GM10266 (cell line): ENCODE measurements at regions not wholly inside any gene's neighbourhood (a gene's known extent, or its start where the extent isn't known, plus 50 kb on each side); places are given as distances from the start of the nearest gene placed in this dataset.

Experiments
- DNase-seq: peaks from one replicate; pipeline ENCODE4 v3.0.0; 2012; ENCODE audit errors: extremely low spot score
- TF ChIP-seq, protein P1 (sequence below): IDR thresholded peaks from 2 replicates; pipeline ENCODE4 v1.5.1; 2012; ENCODE audit warnings: mild to moderate bottlenecking, low read depth; ENCODE audit not compliant: control insufficient read depth, insufficient read depth; ENCODE audit errors: missing control alignments

DNA sequence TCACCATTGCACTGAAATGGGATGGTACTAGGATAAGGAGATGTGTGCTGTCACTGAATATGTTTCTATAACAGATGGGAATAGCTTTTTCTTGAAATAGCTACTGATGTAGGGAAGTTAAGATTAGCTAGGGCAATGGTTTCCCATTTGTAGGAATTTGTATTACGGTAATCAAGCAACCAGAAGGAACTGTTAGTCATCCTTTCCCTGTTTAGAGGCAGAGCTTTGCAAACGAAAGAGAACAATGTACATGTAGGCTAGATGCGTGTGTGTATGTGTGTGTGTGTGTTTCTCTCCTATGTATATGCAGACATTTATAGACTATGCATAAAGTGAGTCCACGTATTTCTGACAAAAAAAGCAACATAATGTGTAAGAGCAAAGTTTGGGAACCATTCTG is 171.9 kb upstream of the GRIA1 start:
- no peak for DNase-seq
- TF ChIP-seq, protein P1, sequence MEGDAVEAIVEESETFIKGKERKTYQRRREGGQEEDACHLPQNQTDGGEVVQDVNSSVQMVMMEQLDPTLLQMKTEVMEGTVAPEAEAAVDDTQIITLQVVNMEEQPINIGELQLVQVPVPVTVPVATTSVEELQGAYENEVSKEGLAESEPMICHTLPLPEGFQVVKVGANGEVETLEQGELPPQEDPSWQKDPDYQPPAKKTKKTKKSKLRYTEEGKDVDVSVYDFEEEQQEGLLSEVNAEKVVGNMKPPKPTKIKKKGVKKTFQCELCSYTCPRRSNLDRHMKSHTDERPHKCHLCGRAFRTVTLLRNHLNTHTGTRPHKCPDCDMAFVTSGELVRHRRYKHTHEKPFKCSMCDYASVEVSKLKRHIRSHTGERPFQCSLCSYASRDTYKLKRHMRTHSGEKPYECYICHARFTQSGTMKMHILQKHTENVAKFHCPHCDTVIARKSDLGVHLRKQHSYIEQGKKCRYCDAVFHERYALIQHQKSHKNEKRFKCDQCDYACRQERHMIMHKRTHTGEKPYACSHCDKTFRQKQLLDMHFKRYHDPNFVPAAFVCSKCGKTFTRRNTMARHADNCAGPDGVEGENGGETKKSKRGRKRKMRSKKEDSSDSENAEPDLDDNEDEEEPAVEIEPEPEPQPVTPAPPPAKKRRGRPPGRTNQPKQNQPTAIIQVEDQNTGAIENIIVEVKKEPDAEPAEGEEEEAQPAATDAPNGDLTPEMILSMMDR: no peak

DNA sequence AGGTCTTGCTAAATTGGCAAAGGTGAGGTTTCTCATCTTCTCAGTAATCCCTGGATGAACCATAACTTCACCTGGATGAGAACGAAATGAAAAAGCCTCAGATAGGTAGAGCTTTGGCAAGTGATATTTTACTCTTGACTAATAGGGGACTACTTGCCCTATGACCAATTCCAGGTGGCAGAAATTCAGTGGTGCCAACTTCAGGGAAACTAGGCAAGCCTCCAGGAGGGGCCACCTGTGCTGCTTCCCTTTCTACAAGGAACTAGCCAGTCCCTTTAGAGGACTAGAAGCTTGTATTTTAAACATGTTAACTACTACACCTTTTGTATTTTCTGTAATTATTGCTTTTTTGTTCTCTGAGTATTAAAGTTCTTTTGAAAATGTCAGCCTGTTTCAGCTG is 169.0 kb upstream of the GRIA1 start:
- no peak for DNase-seq
- TF ChIP-seq, protein P1: no peak

DNA sequence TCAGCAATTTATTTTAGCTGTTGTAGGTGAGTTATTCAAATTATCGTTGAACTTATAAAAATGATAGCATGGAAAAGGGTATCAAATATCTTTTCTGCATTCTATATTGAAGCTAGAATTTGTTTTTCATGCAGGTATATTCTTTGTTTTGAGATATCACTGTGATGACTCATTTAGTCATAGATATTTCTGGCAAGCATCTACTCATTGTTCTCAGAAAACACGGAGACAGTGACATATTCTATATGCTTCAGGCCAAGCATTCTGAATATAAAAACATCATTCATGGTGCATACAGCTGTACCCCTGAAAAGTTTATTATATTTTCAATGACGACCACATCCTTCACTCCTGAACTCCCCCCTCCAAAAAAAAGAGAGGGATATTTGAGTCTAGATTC is 150.3 kb upstream of the GRIA1 start:
- TF ChIP-seq, protein P1: no peak
- DNase-seq: no peak

DNA sequence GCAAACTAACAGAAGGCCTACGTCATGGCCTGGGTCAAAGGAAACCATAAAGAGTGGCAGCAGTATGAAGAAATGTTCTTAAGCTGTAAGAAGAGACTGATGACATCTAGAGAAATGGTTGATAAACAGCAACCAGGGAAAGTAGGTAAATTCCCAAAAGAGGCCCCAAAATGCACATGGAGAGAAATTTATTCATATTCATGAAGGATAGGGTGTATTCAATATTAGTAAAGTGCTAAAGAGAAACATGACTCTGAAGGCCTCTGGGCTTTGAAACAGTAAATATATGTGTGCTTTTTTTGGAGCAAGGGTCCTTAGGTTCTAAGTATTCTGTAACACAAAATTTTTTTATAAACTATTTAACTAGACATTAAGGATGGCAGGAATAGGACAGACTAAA is 149.7 kb upstream of the GRIA1 start:
- no peak for DNase-seq
- TF ChIP-seq, protein P1: no peak

DNA sequence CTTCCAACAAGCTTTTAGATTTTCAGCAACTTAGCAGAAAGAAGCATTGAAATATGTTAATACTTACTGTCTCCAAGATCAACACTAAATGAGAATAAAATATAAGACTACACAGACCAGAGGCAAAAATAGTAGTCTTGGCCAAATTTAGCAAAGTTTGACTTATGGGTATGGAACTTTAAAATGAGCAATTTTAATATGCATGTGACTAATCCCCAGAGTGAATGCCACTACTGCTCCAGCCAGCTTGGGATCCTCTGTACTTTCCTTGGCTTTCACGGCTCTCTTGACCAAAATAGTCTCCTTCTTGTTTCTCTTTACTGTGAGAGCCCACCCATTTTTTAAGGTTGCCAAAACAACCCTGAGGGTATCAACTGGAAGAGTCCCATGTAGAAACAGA is 148.0 kb upstream of the GRIA1 start:
- DNase-seq: no peak
- TF ChIP-seq, protein P1: no peak

DNA sequence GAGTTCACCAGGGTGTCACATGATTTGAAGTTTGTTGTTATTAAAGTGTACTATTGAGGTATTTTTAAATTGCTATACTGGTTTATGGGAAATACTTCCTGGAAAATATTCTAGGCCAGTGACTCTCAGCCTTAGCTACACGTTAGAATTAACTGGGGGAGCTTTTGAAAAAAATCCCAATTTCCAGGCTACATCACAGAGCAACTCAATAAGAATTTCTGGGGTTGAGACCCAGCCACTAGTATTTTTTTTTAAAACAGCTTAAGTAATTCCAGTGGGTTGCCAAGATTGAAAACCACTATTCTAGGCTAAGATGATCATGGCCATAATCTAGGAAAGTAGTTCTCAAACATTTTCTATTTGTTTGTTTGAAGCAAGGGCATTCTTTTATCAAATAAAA is 142.9 kb upstream of the GRIA1 start:
- TF ChIP-seq, protein P1: no peak
- DNase-seq: no peak

DNA sequence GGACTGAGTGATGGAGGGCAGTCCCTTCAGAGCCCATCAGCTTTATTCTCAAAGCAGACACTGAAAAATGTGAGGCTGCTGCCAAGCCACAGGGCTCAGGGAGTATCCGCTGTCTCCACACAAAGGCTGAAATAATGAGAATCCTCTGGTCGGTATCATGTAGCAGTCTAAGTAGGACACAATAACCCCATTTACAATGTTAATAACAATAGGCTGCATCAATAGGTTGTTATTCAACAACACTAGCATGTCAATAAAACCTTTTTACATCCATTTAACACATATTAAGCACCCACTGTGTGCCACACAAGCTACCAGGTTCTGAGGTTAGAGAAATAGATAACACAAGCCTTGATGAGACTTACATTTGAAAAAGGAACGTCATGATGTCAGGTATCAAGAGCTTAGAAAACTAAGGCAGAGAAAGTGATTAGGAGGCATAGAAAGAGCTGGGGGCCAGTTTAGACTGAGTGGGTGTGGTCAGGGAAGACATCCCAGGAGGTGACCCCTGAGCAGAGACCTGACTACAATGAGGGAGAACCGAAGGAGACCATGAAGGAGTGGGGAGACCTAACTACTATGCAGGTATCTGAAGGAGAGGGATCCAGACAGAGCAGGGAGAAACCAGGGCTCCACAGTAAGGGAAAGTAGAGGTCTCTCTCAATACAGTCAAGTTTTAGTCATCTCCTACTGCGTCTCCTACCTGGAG is 140.1 kb upstream of the GRIA1 start:
- no peak for DNase-seq
- TF ChIP-seq, protein P1: no peak
